IPS-20b (cell line): ENCODE measurements at regions not wholly inside any gene's neighbourhood (a gene's known extent, or its start where the extent isn't known, plus 50 kb on each side); places are given as distances from the start of the nearest gene placed in this dataset.
"Not testable (repeated sequence)": the region's sequence is repeated elsewhere in the genome, so short reads cannot be mapped to it uniquely, and the experiment has no call there.

Experiments
- H3K27ac ChIP-seq: one replicate; pipeline ENCODE4 v1.5.1; 2013; ENCODE audit warnings: low read length
- H3K27me3 ChIP-seq: 2 replicates; pipeline ENCODE4 v1.6.1; 2013; ENCODE audit warnings: mild to moderate bottlenecking, low read length, inconsistent platforms; ENCODE audit not compliant: insufficient read depth
- H3K36me3 ChIP-seq: 2 replicates; pipeline ENCODE4 v1.6.1; 2013; ENCODE audit warnings: low read depth, mild to moderate bottlenecking, inconsistent platforms, low read length, moderate library complexity; ENCODE audit not compliant: insufficient read depth
- H3K4me1 ChIP-seq: 2 replicates; pipeline ENCODE4 v1.6.1; 2013; ENCODE audit warnings: mild to moderate bottlenecking, control low read depth, inconsistent platforms, low read length, moderate library complexity; ENCODE audit not compliant: insufficient read depth
- H3K4me3 ChIP-seq: 2 replicates; pipeline ENCODE4 v1.5.1; 2013; ENCODE audit warnings: mild to moderate bottlenecking, low read length, inconsistent platforms
- H3K9ac ChIP-seq: 2 replicates; pipeline ENCODE4 v1.6.1; 2013; ENCODE audit warnings: low read depth, mild to moderate bottlenecking, inconsistent platforms, low read length, moderate library complexity
- H3K9me3 ChIP-seq: 2 replicates; pipeline ENCODE4 v1.6.1; 2013; ENCODE audit warnings: mild to moderate bottlenecking, low read depth, low read length, inconsistent platforms; ENCODE audit not compliant: insufficient read depth

DNA sequence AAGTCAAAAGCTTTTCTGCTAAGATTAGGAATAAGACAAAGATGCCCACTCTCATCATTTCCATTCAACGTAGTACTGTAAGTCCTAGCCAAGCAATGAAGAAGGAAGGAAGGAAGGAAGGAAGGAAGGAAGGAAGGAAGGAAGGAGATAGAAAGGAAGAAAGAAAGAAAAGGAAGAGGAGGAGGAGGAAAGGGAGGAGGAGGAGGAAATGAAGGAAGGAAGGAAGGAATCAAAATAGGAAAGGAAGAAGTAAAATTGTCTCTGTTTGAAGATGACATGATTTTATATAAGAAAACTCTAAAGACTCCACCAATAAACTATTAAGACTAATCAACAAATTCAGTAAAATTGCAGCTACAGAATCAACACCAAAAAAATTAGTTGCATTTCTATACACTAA is 66.0 kb upstream of the DHRS4 start:
- peaks cover 3% of the 10 kb centered on the region; the same call in 1 of the 2 replicates for H3K9me3 ChIP-seq
- no peak overlapping the region for H3K4me3 ChIP-seq
- H3K36me3 ChIP-seq = no peaks in the 10 kb centered on the region
- H3K27ac ChIP-seq = no peak overlapping the region
- no peaks in the 10 kb centered on the region; the same call in 1 of the 2 replicates for H3K4me1 ChIP-seq
- no peak overlapping the region for H3K9ac ChIP-seq
- H3K27me3 ChIP-seq = no peaks in the 10 kb centered on the region

GRCh38 chr14:23891717-23892116 is 61.9 kb upstream of the DHRS4 start:
- not testable (repeated sequence) for H3K9me3 ChIP-seq, H3K4me3 ChIP-seq, H3K4me1 ChIP-seq, H3K9ac ChIP-seq, H3K27me3 ChIP-seq, H3K27ac ChIP-seq, H3K36me3 ChIP-seq

DNA sequence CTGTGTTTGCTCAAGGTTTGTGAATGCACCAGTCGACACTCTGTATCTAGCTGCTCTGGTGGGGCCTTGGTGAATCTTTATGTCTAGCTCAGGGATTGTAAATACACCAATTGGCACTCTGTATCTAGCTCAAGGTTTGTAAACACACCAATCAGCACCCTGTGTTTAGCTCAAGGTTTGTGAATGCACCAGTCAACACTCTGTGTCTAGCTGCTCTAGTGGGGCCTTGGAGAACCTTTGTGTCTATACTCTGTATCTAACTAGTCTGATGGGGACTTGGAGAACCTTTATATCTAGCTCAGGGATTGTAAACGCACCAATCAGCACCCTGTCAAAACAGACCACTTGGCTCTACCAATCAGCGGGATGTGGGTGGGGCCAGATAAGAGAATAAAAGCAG is 61.3 kb upstream of the DHRS4 start:
- H3K4me1 ChIP-seq, H3K9ac ChIP-seq, H3K27ac ChIP-seq, H3K4me3 ChIP-seq, H3K27me3 ChIP-seq, H3K9me3 ChIP-seq, H3K36me3 ChIP-seq: not testable (repeated sequence)

- H3K27ac ChIP-seq = no peak overlapping the region
These were observed 59.1 kb upstream of the DHRS4 start for GRCh38 chr14:23894362-23895052.

GRCh38 chr14:23895053-23895419 is 58.5 kb upstream of the DHRS4 start:
- Histone ChIP-seq H3K4me3 (no peak overlapping the region), H3K9me3 (peaks cover 2% of the 10 kb centered on the region; the same call in 1 of the 2 replicates), H3K4me1 (no peaks in the 10 kb centered on the region), H3K27me3 (no peaks in the 10 kb centered on the region), H3K27ac (no peak overlapping the region), H3K9ac (no peak overlapping the region), H3K36me3 (no peaks in the 10 kb centered on the region)

More at GRCh38 chr14:23894362-23895052, 59.1 kb upstream of the DHRS4 start:
- Histone ChIP-seq H3K36me3 (no peaks in the 10 kb centered on the region), H3K27me3 (no peaks in the 10 kb centered on the region), H3K9ac (no peak overlapping the region), H3K4me3 (no peak overlapping the region), H3K9me3 (no peaks in the 10 kb centered on the region; the same call in 1 of the 2 replicates), H3K4me1 (no peaks in the 10 kb centered on the region)

GRCh38 chr14:23895480-23895879 is 58.1 kb upstream of the DHRS4 start:
- Histone ChIP-seq H3K9ac (no peak overlapping the region), H3K27me3 (no peaks in the 10 kb centered on the region), H3K4me3 (no peak overlapping the region), H3K4me1 (no peaks in the 10 kb centered on the region), H3K27ac (no peak overlapping the region), H3K9me3 (peaks cover 3% of the 10 kb centered on the region; the same call in 1 of the 2 replicates), H3K36me3 (no peaks in the 10 kb centered on the region)

DNA sequence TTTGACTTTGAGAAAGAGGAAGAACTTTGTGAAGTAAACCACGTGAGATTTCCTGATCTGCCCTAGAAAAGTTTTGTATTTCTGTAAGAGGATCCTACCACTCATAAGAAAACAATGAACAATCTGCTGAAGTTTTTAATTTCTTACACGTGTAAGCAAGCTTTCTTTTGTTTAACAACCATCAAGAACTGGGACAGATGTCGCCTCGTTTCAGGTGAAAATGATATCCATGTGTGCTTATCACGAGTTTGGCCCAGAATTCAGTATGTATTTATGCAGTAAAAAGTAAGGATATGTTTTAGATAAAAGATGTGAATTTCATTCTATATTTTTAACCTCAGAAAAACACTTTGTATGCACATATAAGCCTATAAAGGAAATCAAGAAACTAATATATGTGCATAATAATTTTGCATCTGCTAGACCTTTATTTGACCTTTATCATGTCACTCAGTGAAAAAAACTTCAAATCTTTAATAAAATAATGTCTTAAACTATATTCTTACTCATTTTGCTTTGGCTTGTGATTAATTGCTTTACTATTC is 56.9 kb upstream of the DHRS4 start:
- no peaks in the 10 kb centered on the region for H3K27me3 ChIP-seq
- no peaks in the 10 kb centered on the region for H3K36me3 ChIP-seq
- no peak overlapping the region for H3K4me3 ChIP-seq
- H3K9me3 ChIP-seq = peaks cover 3% of the 10 kb centered on the region; the same call in 1 of the 2 replicates
- H3K27ac ChIP-seq = no peak overlapping the region
- H3K4me1 ChIP-seq = no peaks in the 10 kb centered on the region
- no peak overlapping the region for H3K9ac ChIP-seq

- H3K36me3 ChIP-seq, H3K9me3 ChIP-seq, H3K4me1 ChIP-seq, H3K4me3 ChIP-seq, H3K27me3 ChIP-seq, H3K9ac ChIP-seq, H3K27ac ChIP-seq: not testable (repeated sequence)
These were observed 56.3 kb upstream of the DHRS4 start for GRCh38 chr14:23897291-23897690.

DNA sequence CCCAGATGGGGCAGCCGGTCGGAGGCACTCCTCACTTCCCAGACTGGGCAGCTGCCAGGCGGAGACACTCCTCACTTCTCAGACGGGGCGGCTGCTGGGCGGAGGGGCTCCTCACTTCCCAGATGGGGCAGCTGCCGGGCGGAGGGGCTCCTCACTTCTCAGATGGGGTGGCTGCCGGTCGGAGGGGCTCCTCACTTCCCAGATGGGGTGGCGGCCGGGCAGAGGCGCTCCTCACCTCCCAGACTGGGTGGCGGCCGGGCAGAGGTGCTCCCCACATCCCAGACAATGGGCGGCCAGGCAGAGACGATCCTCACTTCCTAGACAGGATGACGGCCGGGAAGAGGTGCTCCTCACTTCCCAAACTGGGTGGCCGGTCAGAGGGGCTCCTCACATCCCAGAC is 55.2 kb upstream of the DHRS4 start:
- not testable (repeated sequence) for H3K27ac ChIP-seq, H3K4me1 ChIP-seq, H3K9ac ChIP-seq, H3K36me3 ChIP-seq, H3K27me3 ChIP-seq, H3K4me3 ChIP-seq, H3K9me3 ChIP-seq

DNA sequence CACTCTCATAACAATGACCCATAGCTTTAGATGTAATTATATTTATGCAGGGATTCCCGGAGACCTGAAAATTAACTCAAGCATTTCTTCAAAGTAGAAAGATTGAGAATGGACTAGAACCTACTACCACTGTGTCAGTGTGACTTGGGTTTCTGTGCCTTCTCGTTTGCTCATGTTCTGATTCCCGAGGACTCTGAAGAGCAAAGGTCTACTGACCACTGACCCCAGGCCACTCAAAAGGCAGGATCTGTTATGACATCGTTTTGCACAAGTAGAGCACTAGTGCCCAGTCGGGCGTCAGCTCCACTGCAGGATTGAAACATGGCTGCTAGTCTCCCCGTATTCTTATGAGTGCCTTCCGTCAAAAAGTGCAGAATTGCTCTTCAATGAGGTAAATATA is 53.8 kb upstream of the DHRS4 start:
- no peak overlapping the region for H3K4me3 ChIP-seq
- no peak overlapping the region for H3K9ac ChIP-seq
- H3K36me3 ChIP-seq = no peaks in the 10 kb centered on the region
- no peaks in the 10 kb centered on the region for H3K4me1 ChIP-seq
- H3K27me3 ChIP-seq = no peaks in the 10 kb centered on the region
- peaks cover 3% of the 10 kb centered on the region; the same call in 1 of the 2 replicates for H3K9me3 ChIP-seq
- no peak overlapping the region for H3K27ac ChIP-seq

- no peak overlapping the region for H3K4me3 ChIP-seq
- no peaks in the 10 kb centered on the region for H3K4me1 ChIP-seq
- no peaks in the 10 kb centered on the region for H3K36me3 ChIP-seq
- peaks cover 3% of the 10 kb centered on the region; the same call in 1 of the 2 replicates for H3K9me3 ChIP-seq
- no peaks in the 10 kb centered on the region for H3K27me3 ChIP-seq
- H3K9ac ChIP-seq = no peak overlapping the region
- H3K27ac ChIP-seq = no peak overlapping the region
These were observed 50.1 kb upstream of the DHRS4 start for GRCh38 chr14:23903442-23903841.
